ENCODE measurements at regions not wholly inside any gene's neighbourhood (a gene's known extent, or its start where the extent isn't known, plus 50 kb on each side); places are given as distances from the start of the nearest gene placed in this dataset.

DNA sequence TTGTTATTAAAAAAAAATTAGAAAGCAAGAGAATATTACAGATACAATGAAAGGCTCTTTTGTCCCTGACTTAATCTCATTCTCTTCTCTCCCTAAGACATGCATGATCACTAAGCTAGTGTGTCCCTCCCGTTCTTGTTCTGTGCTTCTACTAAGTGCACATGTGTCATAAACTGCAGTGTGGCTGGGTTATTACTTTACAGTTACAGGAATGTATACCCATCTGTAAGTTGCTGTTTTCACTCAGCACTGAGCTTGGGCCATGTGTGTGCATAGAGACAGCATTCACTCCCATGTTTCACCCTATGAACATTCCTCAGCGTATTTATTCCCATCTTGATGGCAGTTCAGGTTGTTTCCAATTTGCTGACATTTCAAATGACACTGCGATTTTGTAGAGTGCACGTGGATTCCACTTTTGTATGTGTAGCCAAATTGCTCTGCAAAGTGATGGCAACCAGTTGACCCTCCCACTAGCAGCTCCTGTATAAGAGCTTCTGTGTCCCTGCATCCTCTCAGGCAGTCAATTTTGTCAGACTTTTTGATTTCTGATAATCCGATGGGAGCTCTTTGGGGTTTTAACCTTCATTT lies 145.8 kb upstream of the UBE2E1 start:
- peaks cover 4% of the 10 kb centered on the region for H3K36me3 Mint-ChIP-seq (ENCODE audit: low read depth)
- H3K27ac Mint-ChIP-seq, result no peak overlapping the region
- H3K4me1 Mint-ChIP-seq, result peaks cover 24% of the 10 kb centered on the region
- no peak overlapping the region for H3K4me3 Mint-ChIP-seq
- TF ChIP-seq, protein P1, sequence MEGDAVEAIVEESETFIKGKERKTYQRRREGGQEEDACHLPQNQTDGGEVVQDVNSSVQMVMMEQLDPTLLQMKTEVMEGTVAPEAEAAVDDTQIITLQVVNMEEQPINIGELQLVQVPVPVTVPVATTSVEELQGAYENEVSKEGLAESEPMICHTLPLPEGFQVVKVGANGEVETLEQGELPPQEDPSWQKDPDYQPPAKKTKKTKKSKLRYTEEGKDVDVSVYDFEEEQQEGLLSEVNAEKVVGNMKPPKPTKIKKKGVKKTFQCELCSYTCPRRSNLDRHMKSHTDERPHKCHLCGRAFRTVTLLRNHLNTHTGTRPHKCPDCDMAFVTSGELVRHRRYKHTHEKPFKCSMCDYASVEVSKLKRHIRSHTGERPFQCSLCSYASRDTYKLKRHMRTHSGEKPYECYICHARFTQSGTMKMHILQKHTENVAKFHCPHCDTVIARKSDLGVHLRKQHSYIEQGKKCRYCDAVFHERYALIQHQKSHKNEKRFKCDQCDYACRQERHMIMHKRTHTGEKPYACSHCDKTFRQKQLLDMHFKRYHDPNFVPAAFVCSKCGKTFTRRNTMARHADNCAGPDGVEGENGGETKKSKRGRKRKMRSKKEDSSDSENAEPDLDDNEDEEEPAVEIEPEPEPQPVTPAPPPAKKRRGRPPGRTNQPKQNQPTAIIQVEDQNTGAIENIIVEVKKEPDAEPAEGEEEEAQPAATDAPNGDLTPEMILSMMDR (IDR thresholded peaks at IDR 0.05; ENCODE audit: unreplicated experiment in 3 of 3), result no peak
- H3K9me3 Mint-ChIP-seq, result peaks cover 7% of the 10 kb centered on the region
- peaks cover 9% of the 10 kb centered on the region for H3K27me3 Mint-ChIP-seq (ENCODE audit: low read depth)

DNA sequence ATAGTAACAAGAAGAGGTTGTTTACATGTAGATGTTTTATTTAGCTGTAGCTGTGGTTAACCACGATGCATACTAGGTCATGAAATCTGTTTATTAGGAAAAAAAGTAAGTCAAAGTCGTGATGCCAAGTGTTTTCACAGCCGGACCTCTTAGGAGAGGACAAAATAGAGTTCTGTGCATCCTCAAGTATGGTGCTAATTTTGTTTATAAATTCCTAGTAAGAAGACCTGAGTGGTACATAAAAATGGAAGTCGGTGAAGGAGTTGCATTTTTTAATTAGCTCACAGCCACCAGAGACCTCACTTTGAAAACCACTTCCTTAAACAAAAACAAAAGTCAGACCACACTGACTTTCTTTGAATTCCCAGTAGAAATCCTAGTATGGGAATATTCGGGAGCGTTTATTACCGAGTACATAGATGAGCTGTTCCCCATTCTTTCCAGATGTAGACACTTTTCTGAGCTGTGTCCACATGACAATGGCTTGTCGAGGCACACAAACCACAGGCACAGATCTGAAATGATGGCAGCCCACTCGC lies 143.6 kb upstream of the UBE2E1 start:
- Mint-ChIP-seq H3K27ac (no peak overlapping the region), H3K9me3 (no peaks in the 10 kb centered on the region), H3K4me1 (peaks cover 24% of the 10 kb centered on the region), H3K4me3 (no peak overlapping the region), H3K27me3 (ENCODE audit: low read depth) (peaks cover 9% of the 10 kb centered on the region), H3K36me3 (ENCODE audit: low read depth) (no peaks in the 10 kb centered on the region)
- TF ChIP-seq, protein P1 (IDR thresholded peaks at IDR 0.05; ENCODE audit: unreplicated experiment in 3 of 3), result no peak

DNA sequence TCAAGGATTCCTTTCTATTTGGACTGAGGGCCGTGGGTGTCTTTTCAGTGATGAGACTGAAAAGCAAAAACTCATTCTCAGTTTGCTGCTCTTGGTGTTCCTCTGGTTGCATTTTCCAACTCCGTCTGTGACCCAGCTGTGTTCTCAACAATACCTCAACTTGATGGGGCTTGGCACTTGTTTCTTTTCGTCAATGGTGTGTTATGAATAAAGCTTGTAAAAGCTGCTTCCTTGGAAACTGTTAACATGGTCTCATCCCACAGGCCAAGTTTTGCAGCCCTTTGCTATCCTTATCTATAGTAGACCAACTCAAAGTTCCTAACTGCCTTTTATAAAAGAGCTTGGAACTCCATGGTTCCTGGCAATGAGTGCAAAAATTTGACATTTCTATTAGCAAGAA lies 142.5 kb upstream of the UBE2E1 start:
- no peak overlapping the region for H3K4me3 Mint-ChIP-seq
- peaks cover 24% of the 10 kb centered on the region for H3K4me1 Mint-ChIP-seq
- TF ChIP-seq, protein P1 (IDR thresholded peaks at IDR 0.05; ENCODE audit: unreplicated experiment in 3 of 3), result no peak

DNA sequence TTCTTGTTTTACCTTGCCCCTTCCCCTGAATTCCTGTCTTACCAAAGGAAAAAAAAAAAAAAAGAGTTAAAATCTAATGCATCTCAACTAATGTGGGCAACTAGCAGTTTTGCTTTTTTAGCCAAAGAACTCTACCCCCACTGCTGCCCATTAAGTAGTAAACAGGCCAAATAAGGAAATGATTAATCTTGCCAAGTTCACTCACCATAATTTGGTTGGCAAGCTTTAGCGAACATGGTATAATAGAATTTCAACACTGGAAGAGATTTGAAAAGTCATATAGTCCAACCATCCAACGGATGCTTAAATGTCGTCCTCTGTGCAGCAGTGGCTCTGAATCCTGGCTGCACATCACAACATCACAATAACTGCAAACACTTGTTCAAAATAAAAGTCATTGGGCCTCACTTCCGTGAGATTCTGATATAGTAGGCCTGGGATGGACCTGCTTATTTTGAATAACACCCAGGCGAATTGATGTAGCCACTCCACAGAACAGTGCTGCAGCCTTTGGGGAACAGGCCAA lies 142.0 kb upstream of the UBE2E1 start:
- peaks cover 27% of the 10 kb centered on the region for H3K4me1 Mint-ChIP-seq
- H3K36me3 Mint-ChIP-seq (ENCODE audit: low read depth), result no peaks in the 10 kb centered on the region
- TF ChIP-seq, protein P1 (IDR thresholded peaks at IDR 0.05; ENCODE audit: unreplicated experiment in 3 of 3), result no peak
- no peak overlapping the region for H3K4me3 Mint-ChIP-seq
- peaks cover 9% of the 10 kb centered on the region for H3K27me3 Mint-ChIP-seq (ENCODE audit: low read depth)
- no peaks in the 10 kb centered on the region for H3K9me3 Mint-ChIP-seq
- no peak overlapping the region for H3K27ac Mint-ChIP-seq

More for the DNA sequence above, 142.5 kb upstream of the UBE2E1 start:
- Mint-ChIP-seq H3K27ac (no peak overlapping the region), H3K27me3 (ENCODE audit: low read depth) (peaks cover 9% of the 10 kb centered on the region), H3K36me3 (ENCODE audit: low read depth) (no peaks in the 10 kb centered on the region), H3K9me3 (no peaks in the 10 kb centered on the region)

DNA sequence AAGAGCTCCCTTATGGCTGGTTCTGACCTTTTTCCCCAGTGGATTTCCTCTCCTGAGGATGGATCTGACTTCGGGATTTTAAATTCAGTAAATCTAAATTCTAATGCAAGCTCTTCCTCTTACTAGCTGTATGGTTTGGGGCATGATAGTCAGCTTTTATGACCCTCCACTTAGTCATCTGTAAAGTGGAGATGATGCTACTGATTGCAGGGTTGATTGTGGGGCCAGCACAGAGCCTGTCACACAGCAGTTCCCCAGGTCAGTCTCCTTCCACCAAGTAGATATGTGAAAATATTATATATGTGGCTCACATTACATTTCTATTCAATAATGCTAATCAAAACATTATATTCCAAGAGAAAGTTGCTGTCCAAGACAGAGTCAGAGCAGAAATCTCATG lies 141.3 kb upstream of the UBE2E1 start:
- Mint-ChIP-seq H3K4me1 (peaks cover 31% of the 10 kb centered on the region), H3K27ac (no peak overlapping the region), H3K4me3 (no peak overlapping the region), H3K27me3 (ENCODE audit: low read depth) (peaks cover 9% of the 10 kb centered on the region), H3K36me3 (ENCODE audit: low read depth) (no peaks in the 10 kb centered on the region), H3K9me3 (no peaks in the 10 kb centered on the region)
- TF ChIP-seq, protein P1 (IDR thresholded peaks at IDR 0.05; ENCODE audit: unreplicated experiment in 3 of 3), result no peak

DNA sequence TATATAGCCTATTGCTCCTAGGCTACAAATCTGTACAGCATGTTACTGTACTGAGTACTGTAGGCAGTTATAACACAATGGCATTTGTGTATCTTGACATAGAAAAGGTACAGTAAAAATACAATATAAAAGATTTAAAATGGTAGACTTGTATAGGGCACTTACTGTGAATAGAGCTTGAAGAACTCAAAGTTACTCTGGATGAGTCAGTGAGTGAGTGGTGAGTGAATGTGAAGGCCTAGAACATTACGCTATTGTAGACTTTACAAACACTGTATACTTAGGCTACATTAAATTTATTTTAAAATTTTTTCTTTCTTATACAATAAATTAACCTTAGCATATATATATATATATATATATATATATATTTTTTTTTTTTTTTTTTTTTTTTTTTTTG lies 140.0 kb upstream of the UBE2E1 start:
- Mint-ChIP-seq H3K4me3 (no peak overlapping the region), H3K4me1 (peaks cover 38% of the 10 kb centered on the region), H3K36me3 (ENCODE audit: low read depth) (no peaks in the 10 kb centered on the region), H3K27ac (no peak overlapping the region), H3K9me3 (no peaks in the 10 kb centered on the region), H3K27me3 (ENCODE audit: low read depth) (peaks cover 9% of the 10 kb centered on the region)
- TF ChIP-seq, protein P1 (IDR thresholded peaks at IDR 0.05; ENCODE audit: unreplicated experiment in 3 of 3), result no peak
